OCI-LY7 (cell line): ENCODE measurements at regions not wholly inside any gene's neighbourhood (a gene's known extent, or its start where the extent isn't known, plus 50 kb on each side); places are given as distances from the start of the nearest gene placed in this dataset.
"Not testable (repeated sequence)": the region's sequence is repeated elsewhere in the genome, so short reads cannot be mapped to it uniquely, and the experiment has no call there.

ENCODE experiments used
- BruUV-seq: library from RNA; stranded (reverse); fragments of 400-500 nt; replicated peaks from 2 replicates; lab custom pipeline; 2021; lab: Mats Ljungman, UMichigan
- CTCF ChIA-PET: fragments of 300-600 bp; sonication (Branson Sonifier 250); formaldehyde crosslinking; loops from one replicate; lab custom pipeline; 2022; ENCODE audit warnings: antibody characterized with exemption; ENCODE audit not compliant: unreplicated experiment; lab: Charles Lee
- POLR2A ChIA-PET: fragments of 300-600 bp; sonication (Branson Sonifier 250); formaldehyde crosslinking; loops from one replicate; lab custom pipeline; 2022; ENCODE audit warnings: antibody characterized with exemption; lab: Charles Lee
- DNase-seq: peaks from one replicate; pipeline ENCODE4 v3.0.0-alpha.2; 2015; ENCODE audit warnings: low spot score
- H2AFZ ChIP-seq: fragments of 200-600 bp; sonication (generic), shearing (Covaris generic); 2 replicates; pipeline ENCODE4 v1.6.1; 2014; ENCODE audit warnings: mild to moderate bottlenecking, antibody characterized with exemption, low read length, moderate library complexity
- H3K27ac ChIP-seq: fragments of 200-600 bp; sonication (generic); 2 replicates; pipeline ENCODE4 v1.5.1; 2014; ENCODE audit warnings: mixed run types, low read depth, mild to moderate bottlenecking, moderate library complexity, low read length, inconsistent platforms; ENCODE audit not compliant: poor library complexity, severe bottlenecking
- H3K36me3 ChIP-seq: fragments of 200-600 bp; sonication (generic); 2 replicates; pipeline ENCODE4 v1.6.1; 2014; ENCODE audit warnings: mild to moderate bottlenecking, antibody characterized with exemption, low read length, moderate library complexity, mixed read lengths; ENCODE audit not compliant: insufficient read depth
- H3K4me1 ChIP-seq: fragments of 200-600 bp; sonication (generic); 2 replicates; pipeline ENCODE4 v1.5.1; 2014; ENCODE audit warnings: mild to moderate bottlenecking, low read length; ENCODE audit not compliant: insufficient read depth, poor library complexity, severe bottlenecking
- H3K4me2 ChIP-seq: fragments of 200-600 bp; sonication (generic); 2 replicates; pipeline ENCODE4 v1.6.1; 2014; ENCODE audit warnings: mild to moderate bottlenecking, low read length
- H3K4me3 ChIP-seq: fragments of 200-600 bp; sonication (generic); 2 replicates; pipeline ENCODE4 v1.5.1; 2014; ENCODE audit warnings: mild to moderate bottlenecking, low read depth, low read length; ENCODE audit not compliant: poor library complexity, severe bottlenecking
- H3K79me2 ChIP-seq: fragments of 200-600 bp; sonication (generic); 2 replicates; pipeline ENCODE4 v1.6.1; 2016; ENCODE audit warnings: low read depth, mild to moderate bottlenecking, low read length, moderate library complexity, mixed read lengths; ENCODE audit not compliant: insufficient read depth
- H3K9me2 ChIP-seq: fragments of 200-600 bp; sonication (generic); 2 replicates; pipeline ENCODE4 v1.6.1; 2016; ENCODE audit warnings: mild to moderate bottlenecking, low read length, mixed read lengths; ENCODE audit not compliant: insufficient read depth
- H3K9me3 ChIP-seq: fragments of 200-600 bp; sonication (generic); 2 replicates; pipeline ENCODE4 v1.6.1; 2014; ENCODE audit warnings: mild to moderate bottlenecking, mixed run types, low read length, mixed read lengths
- H4K20me1 ChIP-seq: fragments of 200-600 bp; sonication (generic); 2 replicates; pipeline ENCODE4 v1.6.1; 2014; ENCODE audit warnings: mild to moderate bottlenecking, antibody characterized with exemption, low read length, moderate library complexity, mixed read lengths; ENCODE audit not compliant: insufficient read depth
- EZH2phosphoT487 ChIP-seq: fragments of 200-600 bp; sonication (generic); IDR thresholded peaks from 2 replicates; pipeline ENCODE4 v1.6.1; 2018; ENCODE audit warnings: low read depth, borderline replicate concordance, mild to moderate bottlenecking, mixed run types, antibody characterized with exemption, low read length, moderate library complexity, mixed read lengths
- intact Hi-C: fragments of 100-400 bp; cut with micrococcal nuclease; formaldehyde crosslinking; loops from one replicate; pipeline ENCODE4 v1.10.0; 2022; ENCODE audit not compliant: unreplicated experiment
- TF ChIP-seq, protein P1 (sequence below): fragments of 200-600 bp; sonication (generic); conservative IDR thresholded peaks from 2 replicates; pipeline ENCODE4 v1.5.1; 2014; ENCODE audit warnings: mild to moderate bottlenecking, antibody characterized with exemption, low read length, moderate library complexity, mixed read lengths

DNA sequence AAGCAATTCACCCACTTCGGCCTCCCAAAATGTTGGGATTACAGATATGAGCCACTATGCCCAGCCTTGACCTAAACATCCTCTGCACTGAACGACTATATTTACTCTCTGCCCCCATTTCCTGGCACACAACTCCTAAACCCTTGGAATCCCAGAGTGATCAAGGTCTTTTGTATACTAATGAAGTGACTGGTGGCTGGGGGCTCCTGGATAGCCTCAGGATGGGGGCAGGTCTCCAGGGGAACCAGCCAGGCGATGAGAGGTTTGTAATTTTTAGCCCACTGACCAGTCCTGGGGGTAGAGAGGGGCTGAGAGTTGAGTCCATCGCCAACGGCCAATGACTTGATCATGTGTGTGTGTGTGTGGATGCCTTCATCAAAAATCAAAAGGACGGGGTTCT lies 71.1 kb downstream of the FAM50B start:
- Histone ChIP-seq H4K20me1 (no peaks in the 10 kb centered on the region), H3K4me1 (no peaks in the 10 kb centered on the region), H3K4me3 (no peak overlapping the region), H3K36me3 (no peaks in the 10 kb centered on the region), H3K27ac (no peak overlapping the region), H3K4me2 (no peak overlapping the region), H3K9me2 (no peaks in the 10 kb centered on the region), H3K79me2 (no peaks in the 10 kb centered on the region), H2AFZ (no peak overlapping the region), H3K9me3 (0 out of 2 replicates have a peak, but pooled peaks cover 6% of the 10 kb centered on the region)
- intact Hi-C loops: no loop called here
- ChIA-PET CTCF (no interaction called here), POLR2A (no interaction called here)
- no peak for DNase-seq
- no peak for TF ChIP-seq EZH2phosphoT487
- TF ChIP-seq, protein P1, sequence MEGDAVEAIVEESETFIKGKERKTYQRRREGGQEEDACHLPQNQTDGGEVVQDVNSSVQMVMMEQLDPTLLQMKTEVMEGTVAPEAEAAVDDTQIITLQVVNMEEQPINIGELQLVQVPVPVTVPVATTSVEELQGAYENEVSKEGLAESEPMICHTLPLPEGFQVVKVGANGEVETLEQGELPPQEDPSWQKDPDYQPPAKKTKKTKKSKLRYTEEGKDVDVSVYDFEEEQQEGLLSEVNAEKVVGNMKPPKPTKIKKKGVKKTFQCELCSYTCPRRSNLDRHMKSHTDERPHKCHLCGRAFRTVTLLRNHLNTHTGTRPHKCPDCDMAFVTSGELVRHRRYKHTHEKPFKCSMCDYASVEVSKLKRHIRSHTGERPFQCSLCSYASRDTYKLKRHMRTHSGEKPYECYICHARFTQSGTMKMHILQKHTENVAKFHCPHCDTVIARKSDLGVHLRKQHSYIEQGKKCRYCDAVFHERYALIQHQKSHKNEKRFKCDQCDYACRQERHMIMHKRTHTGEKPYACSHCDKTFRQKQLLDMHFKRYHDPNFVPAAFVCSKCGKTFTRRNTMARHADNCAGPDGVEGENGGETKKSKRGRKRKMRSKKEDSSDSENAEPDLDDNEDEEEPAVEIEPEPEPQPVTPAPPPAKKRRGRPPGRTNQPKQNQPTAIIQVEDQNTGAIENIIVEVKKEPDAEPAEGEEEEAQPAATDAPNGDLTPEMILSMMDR: no peak
- no TSS peak for BruUV-seq

- no TSS peak for BruUV-seq
- CTCF ChIA-PET: no interaction called here
- H3K4me1 ChIP-seq: no peaks in the 10 kb centered on the region
These were observed 72.5 kb downstream of the FAM50B start for GRCh38 chr6:3921663-3922062.

DNA sequence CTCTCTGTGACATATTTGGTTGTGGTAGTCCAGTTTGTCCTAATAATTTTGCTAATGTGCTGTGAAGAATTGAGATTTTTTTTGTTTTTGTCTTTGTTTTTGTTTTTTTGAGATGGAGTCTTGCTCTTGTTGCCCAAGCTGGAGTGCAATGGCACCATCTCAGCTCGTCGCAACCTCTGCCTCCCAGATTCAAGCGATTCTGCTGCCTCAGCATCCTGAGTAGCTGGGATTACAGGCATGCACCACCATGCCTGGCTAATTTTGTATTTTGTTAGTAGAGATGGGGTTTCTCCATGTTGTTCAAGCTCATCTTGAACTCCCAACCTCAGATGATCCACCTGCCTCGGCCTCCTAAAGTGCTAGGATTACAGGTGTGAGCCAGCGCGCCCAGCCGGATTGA lies 73.4 kb downstream of the FAM50B start:
- CTCF ChIA-PET, H3K4me3 ChIP-seq, H3K9me3 ChIP-seq, intact Hi-C loops, H3K4me1 ChIP-seq, H2AFZ ChIP-seq, H4K20me1 ChIP-seq, H3K27ac ChIP-seq, DNase-seq, H3K79me2 ChIP-seq, H3K4me2 ChIP-seq, H3K36me3 ChIP-seq, BruUV-seq, H3K9me2 ChIP-seq: not testable (repeated sequence)
- POLR2A ChIA-PET: interaction anchor here (0.6 to 0.9 kb wide), 2 partner anchors 80 to 253 kb away, joined by 3 read pairs; no protein-coding TSS in a partner anchor

More at GRCh38 chr6:3921663-3922062, 72.5 kb downstream of the FAM50B start:
- 0 out of 2 replicates have a peak, but pooled peaks cover 6% of the 10 kb centered on the region for H3K9me3 ChIP-seq
- H3K27ac ChIP-seq: no peak overlapping the region
- POLR2A ChIA-PET: no interaction called here
- no peaks in the 10 kb centered on the region for H4K20me1 ChIP-seq
- no peaks in the 10 kb centered on the region for H3K9me2 ChIP-seq
- no peak for DNase-seq
- no peak overlapping the region for H3K4me3 ChIP-seq
- no peak for TF ChIP-seq EZH2phosphoT487
- TF ChIP-seq, protein P1: no peak
- no peaks in the 10 kb centered on the region for H3K36me3 ChIP-seq
- H3K79me2 ChIP-seq: no peaks in the 10 kb centered on the region
- no peak overlapping the region for H3K4me2 ChIP-seq
- H2AFZ ChIP-seq: no peak overlapping the region
- intact Hi-C loops: no loop called here

DNA sequence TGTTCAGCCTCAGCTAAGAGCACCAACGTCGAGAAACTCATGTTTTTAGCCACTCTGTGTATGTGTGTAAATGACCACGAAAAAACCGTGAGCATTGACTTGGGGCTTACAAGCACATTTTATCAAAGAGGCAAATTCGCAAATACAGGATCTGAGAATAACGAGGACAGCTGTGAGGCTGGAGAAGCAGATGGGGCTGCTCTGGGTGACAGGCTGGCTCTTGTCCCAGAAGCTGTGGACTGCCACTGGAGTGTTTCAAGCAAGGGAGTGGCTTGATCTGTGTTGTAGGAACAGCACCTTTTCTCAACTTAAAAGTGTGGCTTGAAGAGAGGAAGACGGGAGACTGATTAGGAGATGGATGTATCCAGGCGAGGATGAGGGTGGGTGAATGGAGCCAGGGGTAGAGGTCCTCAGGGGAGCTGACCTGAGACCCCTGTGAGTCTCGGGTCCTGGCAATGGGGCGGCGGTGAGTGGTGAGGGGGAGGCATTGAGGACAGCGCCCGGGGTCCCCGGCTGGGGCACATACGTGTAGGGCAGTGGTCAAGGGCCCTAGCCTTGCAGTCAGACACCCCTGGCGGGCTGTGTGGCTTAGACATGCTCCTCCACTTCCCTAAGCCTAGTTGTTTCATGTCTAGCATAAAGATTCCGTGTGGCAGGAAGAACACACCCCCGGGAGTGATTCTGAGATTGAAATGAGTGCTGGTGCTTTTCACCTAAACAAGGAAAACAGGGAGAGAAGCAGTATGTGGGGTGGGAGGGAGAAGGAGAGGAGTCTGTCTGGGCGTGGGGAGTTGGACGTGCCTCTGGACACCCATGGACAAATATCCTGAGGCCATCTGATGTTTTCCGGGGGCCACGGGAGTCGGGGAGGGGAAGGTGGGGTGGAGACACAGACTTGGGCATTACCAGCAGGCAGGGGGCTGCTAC lies 76.3 kb downstream of the FAM50B start:
- DNase-seq, BruUV-seq, H3K9me3 ChIP-seq, H3K79me2 ChIP-seq, H4K20me1 ChIP-seq, CTCF ChIA-PET, H3K36me3 ChIP-seq, H3K4me2 ChIP-seq, POLR2A ChIA-PET, H2AFZ ChIP-seq, H3K4me1 ChIP-seq, H3K9me2 ChIP-seq, intact Hi-C loops, H3K4me3 ChIP-seq, H3K27ac ChIP-seq: not testable (repeated sequence)
